RCC 7860 (cell line): ENCODE measurements at regions not wholly inside any gene's neighbourhood (a gene's known extent, or its start where the extent isn't known, plus 50 kb on each side); places are given as distances from the start of the nearest gene placed in this dataset.

Experiments
- DNase-seq: peaks from one replicate; pipeline ENCODE4 v3.0.0-alpha.2; 2015; ENCODE audit warnings: low spot score
- FAIRE-seq: peaks from 2 replicates; lab custom pipeline; 2012; peaks lifted over from hg19 to GRCh38; lab: Jason Lieb, UNC

GRCh38 chr3:117762621-117763037, 1053.0 kb downstream of the TUSC7 start:
- FAIRE-seq (no peak), DNase-seq (no peak)

GRCh38 chr3:117763561-117763960, 1054.0 kb downstream of the TUSC7 start:
- no peak for FAIRE-seq
- no peak for DNase-seq

- no peak for DNase-seq
- no peak for FAIRE-seq
Measured at GRCh38 chr3:117768581-117768980, 1059.0 kb downstream of the TUSC7 start.

GRCh38 chr3:117774130-117774529, 1064.6 kb downstream of the TUSC7 start:
- DNase-seq (no peak), FAIRE-seq (no peak)

GRCh38 chr3:117786349-117786748, 1076.8 kb downstream of the TUSC7 start:
- FAIRE-seq, result no peak
- DNase-seq, result no peak

GRCh38 chr3:117788061-117788460, 1078.5 kb downstream of the TUSC7 start:
- FAIRE-seq (no peak), DNase-seq (no peak)

GRCh38 chr3:117788506-117788905, 1078.9 kb downstream of the TUSC7 start:
- no peak for DNase-seq
- no peak for FAIRE-seq

GRCh38 chr3:117790235-117790987, 1080.8 kb downstream of the TUSC7 start:
- FAIRE-seq (no peak), DNase-seq (no peak)

GRCh38 chr3:117793622-117794265, 1084.2 kb downstream of the TUSC7 start:
- FAIRE-seq, result no peak

GRCh38 chr3:117798221-117798620, 1088.6 kb downstream of the TUSC7 start:
- DNase-seq, result no peak
- no peak for FAIRE-seq

More at GRCh38 chr3:117793622-117794265, 1084.2 kb downstream of the TUSC7 start:
- DNase-seq, result no peak

- DNase-seq, result no peak
- FAIRE-seq, result no peak
Measured at GRCh38 chr3:117798687-117799386, 1089.3 kb downstream of the TUSC7 start.

- DNase-seq (no peak), FAIRE-seq (no peak)
Measured at GRCh38 chr3:117799387-117799735, 1089.8 kb downstream of the TUSC7 start.

GRCh38 chr3:117801912-117802239, 1092.3 kb downstream of the TUSC7 start:
- FAIRE-seq (no peak), DNase-seq (no peak)

GRCh38 chr3:117809186-117810081, 1099.9 kb downstream of the TUSC7 start:
- FAIRE-seq (no peak), DNase-seq (no peak)

- FAIRE-seq, result no peak
- no peak for DNase-seq
Measured at GRCh38 chr3:117811786-117812185, 1102.2 kb downstream of the TUSC7 start.

- FAIRE-seq (no peak), DNase-seq (no peak)
Measured at GRCh38 chr3:117814975-117815374, 1105.4 kb downstream of the TUSC7 start.

- FAIRE-seq, result no peak
Measured at GRCh38 chr3:117817103-117817502, 1107.5 kb downstream of the TUSC7 start.

GRCh38 chr3:117818592-117818991, 1109.0 kb downstream of the TUSC7 start:
- FAIRE-seq, result no peak
- DNase-seq, result no peak

More at GRCh38 chr3:117817103-117817502, 1107.5 kb downstream of the TUSC7 start:
- DNase-seq, result no peak

GRCh38 chr3:117820658-117821299, 1111.2 kb downstream of the TUSC7 start:
- no peak for DNase-seq
- FAIRE-seq, result no peak

- no peak for FAIRE-seq
- DNase-seq, result no peak
Measured at GRCh38 chr3:117822416-117822815, 1112.8 kb downstream of the TUSC7 start.
